HepG2 (cell line): ENCODE measurements at regions not wholly inside any gene's neighbourhood (a gene's known extent, or its start where the extent isn't known, plus 50 kb on each side); places are given as distances from the start of the nearest gene placed in this dataset.

Source experiments
- ATAC-seq: fragments of 200-7000 bp; cut with Tn5 transposase; 3 replicates; pipeline ENCODE4 v1.9.1; 2020; ENCODE audit warnings: mild to moderate bottlenecking, moderate library complexity
- BruUV-seq: library from RNA; stranded (reverse); fragments of 400-500 nt; replicated peaks from 2 replicates; lab custom pipeline; 2021; lab: Mats Ljungman, UMichigan
- CTCF ChIA-PET: fragments of 300-600 bp; formaldehyde crosslinking; extraction: SDS; loops from one replicate; lab custom pipeline; 2021; ENCODE audit warnings: low total read pairs, inconsistent platforms, low intra/inter-chr PET ratio; lab: Yijun Ruan, JAX
- POLR2A ChIA-PET: fragments of 350-600 bp; sonication (Branson Sonifier 250); formaldehyde crosslinking; loops from one replicate; lab custom pipeline; 2020; ENCODE audit warnings: antibody characterized with exemption, inconsistent platforms; lab: Yijun Ruan, JAX
- DNase-seq: peaks from one replicate; pipeline ENCODE4 v3.0.0-alpha.2; 2015; ENCODE audit warnings: low spot score
- FAIRE-seq: peaks from 3 replicates; lab custom pipeline; 2011; peaks lifted over from hg19 to GRCh38; lab: Jason Lieb, UNC
- H2AFZ ChIP-seq: one replicate; pipeline ENCODE4 v1.6.1; 2011; ENCODE audit warnings: low read length, inconsistent platforms
- H3K27ac ChIP-seq: fragments of 300-600 bp; 3 replicates; pipeline ENCODE4 v1.8.0; 2011; ENCODE audit warnings: mixed run types, mild to moderate bottlenecking, mixed read lengths, low read length, inconsistent platforms; ENCODE audit not compliant: insufficient read depth; ENCODE audit errors: extremely low read length
- H3K27me3 ChIP-seq, 2 experiments: fragments of 200-600 bp in 1 of 2; 2 replicates in 1 of 2; 3 replicates in 1 of 2; pipeline versions ENCODE4 v1.6.0 to v1.8.0; 2011; ENCODE audit warnings: low read length in 2 of 2, mild to moderate bottlenecking in 2 of 2, moderate library complexity in 2 of 2, inconsistent platforms in 1 of 2; ENCODE audit not compliant: insufficient read depth in 2 of 2, control insufficient read depth in 1 of 2
- H3K36me3 ChIP-seq, 2 experiments: fragments of 200-600 bp in 1 of 2; replicated peaks in 1 of 2; 2 replicates in 1 of 2; 3 replicates in 1 of 2; pipeline versions ENCODE4 v1.5.1 to v1.8.0; 2011; ENCODE audit warnings: low read length in 2 of 2, inconsistent platforms in 1 of 2; ENCODE audit not compliant: insufficient read depth in 2 of 2, control insufficient read depth in 1 of 2
- H3K4me1 ChIP-seq: 2 replicates; pipeline ENCODE4 v1.5.1; 2012; ENCODE audit warnings: low read length, inconsistent platforms; ENCODE audit not compliant: insufficient read depth
- H3K4me2 ChIP-seq: 2 replicates; pipeline ENCODE4 v1.6.0; 2011; ENCODE audit warnings: low read depth, low read length, inconsistent platforms
- H3K4me3 ChIP-seq, 3 experiments: fragments of 200-600 bp in 1 of 3; sonication (generic), shearing (Covaris generic) in 1 of 3; replicated peaks in 1 of 3; 2 replicates each; pipeline ENCODE4 v1.5.1; 2011 to 2016; ENCODE audit warnings: low read length in 3 of 3, inconsistent platforms in 2 of 3, low read depth in 2 of 3, mild to moderate bottlenecking in 2 of 3, control low read depth in 1 of 3, mixed read lengths in 1 of 3; ENCODE audit not compliant: insufficient read depth in 1 of 3
- H3K79me2 ChIP-seq: one replicate; pipeline ENCODE4 v1.6.1; 2011; ENCODE audit warnings: low read length, inconsistent platforms; ENCODE audit not compliant: insufficient read depth
- H3K9ac ChIP-seq: 2 replicates; pipeline ENCODE4 v1.6.0; 2011; ENCODE audit warnings: mild to moderate bottlenecking, low read depth, low read length, inconsistent platforms; ENCODE audit not compliant: insufficient read depth
- H3K9me3 ChIP-seq: 2 replicates; pipeline ENCODE4 v1.5.1; 2012; ENCODE audit warnings: mild to moderate bottlenecking, low read length
- H4K20me1 ChIP-seq: 2 replicates; pipeline ENCODE4 v1.6.0; 2011; ENCODE audit warnings: inconsistent platforms, mild to moderate bottlenecking, low read length, moderate library complexity; ENCODE audit not compliant: insufficient read depth
- DNMT1 ChIP-seq: sonication (generic); formaldehyde crosslinking; IDR thresholded peaks from 2 replicates; pipeline ENCODE4 v1.5.1; 2020; ENCODE audit warnings: mild to moderate bottlenecking, missing genetic modification reagents
- IRF1 ChIP-seq: sonication (generic); formaldehyde crosslinking; IDR thresholded peaks from 2 replicates; pipeline ENCODE4 v1.4.0; 2020; ENCODE audit warnings: low read depth, mild to moderate bottlenecking, missing genetic modification reagents
- TRIM24 ChIP-seq: sonication (generic); formaldehyde crosslinking; IDR thresholded peaks from 2 replicates; pipeline ENCODE4 v1.8.0; 2022; ENCODE audit warnings: mild to moderate bottlenecking, missing genetic modification reagents
- ZBTB25 ChIP-seq: IDR thresholded peaks from 2 replicates; pipeline ENCODE4 v1.6.1; 2018; ENCODE audit warnings: missing genetic modification reagents
- ZEB1 ChIP-seq: IDR thresholded peaks from 2 replicates; pipeline ENCODE4 v1.6.1; 2012; ENCODE audit warnings: mild to moderate bottlenecking, low read depth, inconsistent platforms; ENCODE audit not compliant: insufficient replicate concordance
- ZFP36 ChIP-seq: fragments of 150-350 bp; IDR thresholded peaks from 2 replicates; pipeline ENCODE4 v1.6.1; 2018; ENCODE audit warnings: borderline replicate concordance, low read length, low read depth; ENCODE audit not compliant: partially characterized antibody
- WGBS: methylation state at CpG from one replicate; pipeline ENCODE4 v1.1.6; 2017; ENCODE audit warnings: low lambda C conversion rate; 5-methylcytosine and 5-hydroxymethylcytosine counted together
- in situ Hi-C: cut with HindIII; loops from 2 replicates; pipeline ENCODE4 v1.10.0; 2017; ENCODE audit warnings: low pct_unique_long_range_greater_than_20kb; ENCODE audit not compliant: extremely low pct_ligation_motif_present
- intact Hi-C: fragments of 100-400 bp; cut with micrococcal nuclease; formaldehyde crosslinking; loops from one replicate; pipeline ENCODE4 v1.10.0; 2022; ENCODE audit not compliant: unreplicated experiment

GRCh38 chr5:162444129-162444762 lies 376.7 kb downstream of the GABRG2 start:
- WGBS, result 0% methylated on average over 3 of the region's 6 CpGs

More at GRCh38 chr5:162444129-162444762, 376.7 kb downstream of the GABRG2 start:
- Histone ChIP-seq H4K20me1 (no peaks in the 10 kb centered on the region), H3K4me2 (no peak overlapping the region), H3K36me3 (no peaks in the 10 kb centered on the region), H3K4me3 (no peak overlapping the region), H3K79me2 (no peaks in the 10 kb centered on the region), H3K27me3 (no peaks in the 10 kb centered on the region), H3K9me3 (peaks cover 70% of the 10 kb centered on the region), H3K9ac (no peak overlapping the region), H2AFZ (no peak overlapping the region), H3K4me1 (no peaks in the 10 kb centered on the region), H3K27ac (no peak overlapping the region)
- DNase-seq (no peak), ATAC-seq (no peak), FAIRE-seq (no peak)
- no TSS peak for BruUV-seq
- TF ChIP-seq ZEB1 (no peak), ZBTB25 (CRISPR knock-in tag) (no peak), TRIM24 (CRISPR knock-in tag) (no peak), ZFP36 (no peak), DNMT1 (CRISPR knock-in tag) (no peak), IRF1 (CRISPR knock-in tag) (no peak)
- ChIA-PET POLR2A (no interaction called here), CTCF (no interaction called here)
- in situ Hi-C loops (no loop called here), intact Hi-C loops (no loop called here)
